HEK293 (cell line): ENCODE measurements at regions not wholly inside any gene's neighbourhood (a gene's known extent, or its start where the extent isn't known, plus 50 kb on each side); places are given as distances from the start of the nearest gene placed in this dataset.

Source experiments
- CTCF ChIA-PET: fragments of 350-600 bp; formaldehyde crosslinking; extraction: SDS; loops from one replicate; lab custom pipeline; 2021; ENCODE audit warnings: antibody characterized with exemption; lab: Yijun Ruan, JAX
- POLR2A ChIA-PET: fragments of 300-600 bp; formaldehyde crosslinking; extraction: SDS; loops from one replicate; lab custom pipeline; 2020; ENCODE audit warnings: antibody characterized with exemption, inconsistent platforms; lab: Yijun Ruan, JAX
- H3K27ac ChIP-seq: fragments of 200-500 bp; sonication (Bioruptor generic); 2 replicates; pipeline ENCODE4 v1.5.1; 2014; ENCODE audit warnings: low read depth, low read length, control low read depth, inconsistent platforms; ENCODE audit errors: extremely low read depth
- H3K36me3 ChIP-seq, 2 experiments: fragments of 200-500 bp in 1 of 2; sonication (Bioruptor generic) in 1 of 2; 1 replicate in 1 of 2; 2 replicates in 1 of 2; pipeline ENCODE4 v1.5.1; 2014 to 2017; ENCODE audit warnings: inconsistent platforms in 2 of 2, low read length in 2 of 2; ENCODE audit not compliant: control insufficient read depth in 2 of 2, insufficient read depth in 1 of 2
- H3K4me1 ChIP-seq: fragments of 200-500 bp; sonication (Bioruptor generic); 2 replicates; pipeline ENCODE4 v1.5.1; 2014; ENCODE audit warnings: mild to moderate bottlenecking, low read length, inconsistent platforms; ENCODE audit not compliant: control insufficient read depth, insufficient read depth
- H3K4me3 ChIP-seq: 2 replicates; pipeline ENCODE4 v1.5.1; 2011; ENCODE audit warnings: low read depth, mild to moderate bottlenecking, control low read depth, low read length, moderate library complexity
- H3K9me3 ChIP-seq: fragments of 200-500 bp; sonication (Bioruptor generic); 2 replicates; pipeline ENCODE4 v1.5.1; 2014; ENCODE audit warnings: low read depth, low read length, inconsistent platforms; ENCODE audit not compliant: control insufficient read depth, insufficient read depth
- GFI1B ChIP-seq: fragments of 450-650 bp; formaldehyde crosslinking; IDR thresholded peaks from 2 replicates; pipeline ENCODE4 v1.5.1; 2016; ENCODE audit warnings: missing biosample characterization, missing genetic modification characterization
- IKZF3 ChIP-seq: fragments of 450-650 bp; IDR thresholded peaks from 2 replicates; pipeline ENCODE4 v1.5.0; 2018; ENCODE audit warnings: missing biosample characterization, mild to moderate bottlenecking, missing genetic modification characterization, moderate library complexity
- KLF8 ChIP-seq: fragments of 450-650 bp; formaldehyde crosslinking; IDR thresholded peaks from 2 replicates; pipeline ENCODE4 v1.5.1; 2016; ENCODE audit warnings: missing biosample characterization, missing genetic modification characterization
- MYNN ChIP-seq: fragments of 450-650 bp; formaldehyde crosslinking; IDR thresholded peaks from 2 replicates; pipeline ENCODE4 v1.5.1; 2016; ENCODE audit warnings: missing biosample characterization, missing genetic modification characterization, borderline replicate concordance
- OVOL3 ChIP-seq: fragments of 450-650 bp; formaldehyde crosslinking; IDR thresholded peaks from 2 replicates; pipeline ENCODE4 v1.5.1; 2016; ENCODE audit warnings: missing biosample characterization, missing genetic modification characterization
- SCRT1 ChIP-seq: fragments of 450-650 bp; formaldehyde crosslinking; IDR thresholded peaks from 2 replicates; pipeline ENCODE4 v1.5.1; 2016; ENCODE audit warnings: missing biosample characterization, missing genetic modification characterization, borderline replicate concordance
- SETDB1 ChIP-seq: IDR thresholded peaks from one replicate; pipeline ENCODE4 v1.6.1; 2017; ENCODE audit warnings: mild to moderate bottlenecking, low read length, moderate library complexity, mixed read lengths; ENCODE audit not compliant: insufficient read length
- TRIM28 ChIP-seq: IDR thresholded peaks from 2 replicates; pipeline ENCODE4 v1.6.1; 2011; ENCODE audit warnings: low read length, control low read depth, borderline replicate concordance
- YY2 ChIP-seq: fragments of 450-650 bp; formaldehyde crosslinking; IDR thresholded peaks from 2 replicates; pipeline ENCODE4 v1.5.1; 2016; ENCODE audit warnings: missing biosample characterization, missing genetic modification characterization
- ZBTB21 ChIP-seq: fragments of 450-650 bp; formaldehyde crosslinking; IDR thresholded peaks from 2 replicates; pipeline ENCODE4 v1.5.1; 2017; ENCODE audit warnings: missing biosample characterization, missing genetic modification characterization
- ZEB2 ChIP-seq: fragments of 450-650 bp; formaldehyde crosslinking; IDR thresholded peaks from 2 replicates; pipeline ENCODE4 v1.5.1; 2016; ENCODE audit warnings: missing biosample characterization, missing genetic modification characterization
- ZFP69B ChIP-seq: fragments of 450-650 bp; formaldehyde crosslinking; IDR thresholded peaks from 2 replicates; pipeline ENCODE4 v1.5.1; 2016; ENCODE audit warnings: missing biosample characterization, missing genetic modification characterization
- ZNF138 ChIP-seq: fragments of 450-650 bp; formaldehyde crosslinking; IDR thresholded peaks from 2 replicates; pipeline ENCODE4 v1.5.1; 2016; ENCODE audit warnings: missing biosample characterization, missing genetic modification characterization, borderline replicate concordance
- ZNF148 ChIP-seq: fragments of 450-650 bp; formaldehyde crosslinking; IDR thresholded peaks from 2 replicates; pipeline ENCODE4 v1.5.0; 2017; ENCODE audit warnings: missing biosample characterization, missing genetic modification characterization, borderline replicate concordance
- ZNF223 ChIP-seq: fragments of 450-650 bp; formaldehyde crosslinking; IDR thresholded peaks from 2 replicates; pipeline ENCODE4 v1.5.1; 2016; ENCODE audit warnings: missing biosample characterization, missing genetic modification characterization
- ZNF239 ChIP-seq: fragments of 450-650 bp; formaldehyde crosslinking; IDR thresholded peaks from 2 replicates; pipeline ENCODE4 v1.5.1; 2016; ENCODE audit warnings: missing biosample characterization, missing genetic modification characterization
- ZNF473 ChIP-seq: fragments of 450-650 bp; formaldehyde crosslinking; IDR thresholded peaks from 2 replicates; pipeline ENCODE4 v1.5.1; 2017; ENCODE audit warnings: missing biosample characterization, missing genetic modification characterization
- ZNF514 ChIP-seq: fragments of 450-650 bp; formaldehyde crosslinking; IDR thresholded peaks from 2 replicates; pipeline ENCODE4 v1.5.1; 2016; ENCODE audit warnings: missing biosample characterization, missing genetic modification characterization
- ZNF561 ChIP-seq: fragments of 450-650 bp; IDR thresholded peaks from 2 replicates; pipeline ENCODE4 v1.5.1; 2018; ENCODE audit warnings: missing biosample characterization, missing genetic modification characterization, borderline replicate concordance
- ZNF580 ChIP-seq: fragments of 450-650 bp; formaldehyde crosslinking; IDR thresholded peaks from 2 replicates; pipeline ENCODE4 v1.5.1; 2016; ENCODE audit warnings: missing biosample characterization, missing genetic modification characterization
- ZNF596 ChIP-seq: fragments of 450-650 bp; IDR thresholded peaks from 2 replicates; pipeline ENCODE4 v1.5.0; 2018; ENCODE audit warnings: missing biosample characterization, mild to moderate bottlenecking, missing genetic modification characterization, moderate library complexity
- ZNF621 ChIP-seq: fragments of 450-650 bp; formaldehyde crosslinking; IDR thresholded peaks from 2 replicates; pipeline ENCODE4 v1.5.1; 2017; ENCODE audit warnings: missing biosample characterization, missing genetic modification characterization
- ZNF623 ChIP-seq: fragments of 450-650 bp; formaldehyde crosslinking; IDR thresholded peaks from 2 replicates; pipeline ENCODE4 v1.5.1; 2016; ENCODE audit warnings: missing biosample characterization, missing genetic modification characterization
- ZNF670 ChIP-seq: fragments of 450-650 bp; formaldehyde crosslinking; IDR thresholded peaks from 2 replicates; pipeline ENCODE4 v1.5.1; 2016; ENCODE audit warnings: missing biosample characterization, missing genetic modification characterization, low read depth
- ZNF692 ChIP-seq: fragments of 450-650 bp; formaldehyde crosslinking; IDR thresholded peaks from 2 replicates; pipeline ENCODE4 v1.5.1; 2016; ENCODE audit warnings: missing biosample characterization, missing genetic modification characterization
- ZNF701 ChIP-seq: fragments of 450-650 bp; formaldehyde crosslinking; IDR thresholded peaks from 2 replicates; pipeline ENCODE4 v1.5.1; 2016; ENCODE audit warnings: missing biosample characterization, missing genetic modification characterization
- ZNF768 ChIP-seq: fragments of 450-650 bp; formaldehyde crosslinking; IDR thresholded peaks from 2 replicates; pipeline ENCODE4 v1.5.1; 2018; ENCODE audit warnings: missing biosample characterization, mild to moderate bottlenecking, missing genetic modification characterization
- ZNF776 ChIP-seq: fragments of 450-650 bp; formaldehyde crosslinking; IDR thresholded peaks from 2 replicates; pipeline ENCODE4 v1.5.0; 2017; ENCODE audit warnings: missing biosample characterization, missing genetic modification characterization, borderline replicate concordance
- ZNF791 ChIP-seq: fragments of 450-650 bp; formaldehyde crosslinking; IDR thresholded peaks from 2 replicates; pipeline ENCODE4 v1.5.1; 2016; ENCODE audit warnings: missing biosample characterization, missing genetic modification characterization

- TF ChIP-seq ZNF670 (tag by site-specific recombination) (no peak), ZNF239 (no peak), ZNF223 (tag by site-specific recombination) (no peak), YY2 (tag by site-specific recombination) (no peak), TRIM28 (no peak)
These were observed 281.3 kb upstream of the UMPS start (continued) for GRCh38 chr3:124448954-124449353.

DNA sequence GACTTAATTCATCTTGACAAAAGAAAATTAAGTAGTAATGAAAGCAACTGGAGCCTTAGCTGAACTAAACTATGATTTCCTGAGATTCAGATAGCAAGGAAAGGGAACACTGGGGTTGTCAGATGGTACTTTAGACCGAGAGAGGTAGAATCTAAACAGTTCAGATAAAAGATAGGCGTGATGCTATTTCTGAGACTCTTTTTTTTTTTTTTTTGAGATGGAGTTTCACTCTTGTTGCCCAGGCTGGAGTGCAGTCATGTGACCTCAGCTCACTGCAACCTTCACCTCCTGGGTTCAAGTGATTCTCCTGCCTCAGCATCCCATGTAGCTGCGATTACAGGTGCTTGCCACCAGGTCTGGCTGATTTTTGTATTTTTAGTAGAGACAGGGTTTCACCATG is 279.9 kb upstream of the UMPS start:
- ChIA-PET CTCF (interaction anchor here (0.6 kb wide), 1 partner anchor 45 kb away, joined by 3 read pairs; no protein-coding TSS in a partner anchor), POLR2A (no interaction called here)
- TF ChIP-seq ZNF223 (tag by site-specific recombination) = no peak
- no peak for TF ChIP-seq KLF8 (tag by site-specific recombination)
- no peak for TF ChIP-seq ZNF621 (tag by site-specific recombination)
- no peak for TF ChIP-seq ZNF768 (tag by site-specific recombination)
- TF ChIP-seq ZNF623 (tag by site-specific recombination) = no peak
- TF ChIP-seq ZNF791 (tag by site-specific recombination) = no peak
- TF ChIP-seq SCRT1 (tag by site-specific recombination) = no peak
- no peak for TF ChIP-seq ZEB2 (tag by site-specific recombination)
- TF ChIP-seq GFI1B (tag by site-specific recombination) = no peak
- no peak for TF ChIP-seq ZNF148 (tag by site-specific recombination)
- TF ChIP-seq SETDB1 = no peak
- no peak for TF ChIP-seq ZNF692 (tag by site-specific recombination)
- no peak overlapping the region for H3K4me3 ChIP-seq
- H3K27ac ChIP-seq = no peak overlapping the region
- no peaks in the 10 kb centered on the region for H3K9me3 ChIP-seq
- no peaks in the 10 kb centered on the region for H3K36me3 ChIP-seq
- no peaks in the 10 kb centered on the region for H3K4me1 ChIP-seq

GRCh38 chr3:124451630-124452317 is 278.5 kb upstream of the UMPS start:
- CTCF ChIA-PET = interaction anchor here (0.8 to 1.5 kb wide), 2 partner anchors 16 to 100 kb away, joined by 3 to 4 read pairs; no protein-coding TSS in a partner anchor
- no peak overlapping the region for H3K4me3 ChIP-seq
- no peaks in the 10 kb centered on the region for H3K36me3 ChIP-seq
- POLR2A ChIA-PET = no interaction called here
- no peak overlapping the region for H3K27ac ChIP-seq
- H3K9me3 ChIP-seq = no peaks in the 10 kb centered on the region
- no peaks in the 10 kb centered on the region for H3K4me1 ChIP-seq
- no peak for TF ChIP-seq ZNF514 (tag by site-specific recombination)
- no peak for TF ChIP-seq ZNF561 (tag by site-specific recombination)
- no peak for TF ChIP-seq ZNF138 (tag by site-specific recombination)
- no peak for TF ChIP-seq ZNF596 (tag by site-specific recombination)
- no peak for TF ChIP-seq IKZF3 (tag by site-specific recombination)
- no peak for TF ChIP-seq ZFP69B
- no peak for TF ChIP-seq ZNF776 (tag by site-specific recombination)
- no peak for TF ChIP-seq ZNF580
- TF ChIP-seq MYNN (tag by site-specific recombination) = no peak
- TF ChIP-seq OVOL3 (tag by site-specific recombination) = no peak
- no peak for TF ChIP-seq ZNF701
- TF ChIP-seq ZBTB21 (tag by site-specific recombination) = no peak
- no peak for TF ChIP-seq ZNF473 (tag by site-specific recombination)
